SK-N-SH treated with all-trans-retinoic acid at 6 μM for 48 hours (cell line): ENCODE measurements at regions not wholly inside any gene's neighbourhood (a gene's known extent, or its start where the extent isn't known, plus 50 kb on each side); places are given as distances from the start of the nearest gene placed in this dataset.

Experiments used
- ATAC-seq: fragments of 200-7000 bp; cut with Tn5 transposase; 3 replicates; pipeline ENCODE4 v1.9.1; 2020; ENCODE audit warnings: mild to moderate bottlenecking, moderate library complexity
- ARNTL ChIP-seq: fragments of 450-650 bp; formaldehyde crosslinking; IDR thresholded peaks from 2 replicates; pipeline ENCODE4 v1.5.0; 2020; ENCODE audit warnings: low read depth, mild to moderate bottlenecking, moderate library complexity, borderline replicate concordance
- BACH2 ChIP-seq: fragments of 250-450 bp; sonication (Bioruptor Pico); IDR thresholded peaks from 2 replicates; pipeline ENCODE4 v1.9.0; 2021; ENCODE audit warnings: mild to moderate bottlenecking, borderline replicate concordance
- ESRRG ChIP-seq: fragments of 250-450 bp; sonication (Bioruptor Pico); IDR thresholded peaks from 2 replicates; pipeline ENCODE4 v1.6.1; 2021; ENCODE audit warnings: mild to moderate bottlenecking
- GLIS3 ChIP-seq: fragments of 250-450 bp; sonication (Bioruptor Pico); IDR thresholded peaks from 2 replicates; pipeline ENCODE4 v1.5.0; 2020; ENCODE audit warnings: mild to moderate bottlenecking, moderate library complexity
- ISL1 ChIP-seq: fragments of 250-450 bp; sonication (Bioruptor Pico); IDR thresholded peaks from 2 replicates; pipeline ENCODE4 v2.1.2; 2022; ENCODE audit warnings: mild to moderate bottlenecking, moderate library complexity
- OSR1 ChIP-seq: fragments of 250-450 bp; sonication (Bioruptor Pico); IDR thresholded peaks from 2 replicates; pipeline ENCODE4 v1.8.0; 2022; ENCODE audit warnings: moderate library complexity, mild to moderate bottlenecking, inconsistent platforms
- PPARA ChIP-seq: fragments of 250-450 bp; sonication (Bioruptor Pico); IDR thresholded peaks from 2 replicates; pipeline ENCODE4 v1.5.0; 2020; ENCODE audit warnings: mild to moderate bottlenecking, borderline replicate concordance
- RARB ChIP-seq: fragments of 250-450 bp; sonication (Bioruptor Pico); IDR thresholded peaks from 2 replicates; pipeline ENCODE4 v1.8.0; 2021; ENCODE audit warnings: mild to moderate bottlenecking, moderate library complexity
- SNAI2 ChIP-seq: fragments of 250-450 bp; sonication (Bioruptor Pico); IDR thresholded peaks from 2 replicates; pipeline ENCODE4 v1.5.0; 2020; ENCODE audit warnings: mild to moderate bottlenecking, moderate library complexity
- TCF4 ChIP-seq: fragments of 250-450 bp; sonication (Bioruptor Pico); IDR thresholded peaks from 2 replicates; pipeline ENCODE4 v1.8.0; 2021; ENCODE audit warnings: mild to moderate bottlenecking, moderate library complexity, borderline replicate concordance
- TOX ChIP-seq: fragments of 250-450 bp; sonication (Bioruptor Pico); IDR thresholded peaks from 2 replicates; pipeline ENCODE4 v1.8.0; 2021; ENCODE audit warnings: mild to moderate bottlenecking, moderate library complexity, borderline replicate concordance
- TSHZ2 ChIP-seq: fragments of 250-450 bp; sonication (Bioruptor Pico); IDR thresholded peaks from 2 replicates; pipeline ENCODE4 v1.5.0; 2020; ENCODE audit warnings: mild to moderate bottlenecking, moderate library complexity
- ZFP3 ChIP-seq: fragments of 250-450 bp; sonication (Bioruptor Pico); IDR thresholded peaks from 2 replicates; pipeline ENCODE4 v1.5.0; 2020; ENCODE audit warnings: mild to moderate bottlenecking, moderate library complexity
- ZFP30 ChIP-seq: fragments of 450-650 bp; formaldehyde crosslinking; IDR thresholded peaks from 2 replicates; pipeline ENCODE4 v1.5.0; 2022; ENCODE audit warnings: mild to moderate bottlenecking, moderate library complexity
- ZNF565 ChIP-seq: fragments of 450-650 bp; formaldehyde crosslinking; conservative IDR thresholded peaks from 2 replicates; pipeline ENCODE4 v1.5.0; 2020; ENCODE audit warnings: low read depth, mild to moderate bottlenecking, moderate library complexity
- ZNF70 ChIP-seq: fragments of 450-650 bp; formaldehyde crosslinking; IDR thresholded peaks from 2 replicates; pipeline ENCODE4 v1.5.0; 2020; ENCODE audit warnings: mild to moderate bottlenecking, moderate library complexity
- ZNF8 ChIP-seq: fragments of 450-650 bp; formaldehyde crosslinking; IDR thresholded peaks from 2 replicates; pipeline ENCODE4 v1.5.0; 2020; ENCODE audit warnings: mild to moderate bottlenecking, moderate library complexity
- TF ChIP-seq, protein P1 (sequence below): fragments of 250-450 bp; sonication (Bioruptor Pico); IDR thresholded peaks from 2 replicates; pipeline ENCODE4 v1.8.0; 2020; ENCODE audit warnings: mild to moderate bottlenecking, moderate library complexity, borderline replicate concordance
- TF ChIP-seq, protein P2 (sequence below): fragments of 250-450 bp; sonication (Bioruptor Pico); IDR thresholded peaks from 2 replicates; pipeline ENCODE4 v1.5.1; 2021; ENCODE audit warnings: mild to moderate bottlenecking, moderate library complexity
- TF ChIP-seq, protein P3 (sequence below): fragments of 250-450 bp; sonication (Bioruptor Pico); IDR thresholded peaks from 2 replicates; pipeline ENCODE4 v1.5.1; 2020; ENCODE audit warnings: low read depth, mild to moderate bottlenecking, moderate library complexity
- TF ChIP-seq, protein P4 (sequence below): fragments of 250-450 bp; sonication (Bioruptor Pico); IDR thresholded peaks from 2 replicates; pipeline ENCODE4 v1.8.0; 2021; ENCODE audit warnings: low read depth, mild to moderate bottlenecking, moderate library complexity, borderline replicate concordance

DNA sequence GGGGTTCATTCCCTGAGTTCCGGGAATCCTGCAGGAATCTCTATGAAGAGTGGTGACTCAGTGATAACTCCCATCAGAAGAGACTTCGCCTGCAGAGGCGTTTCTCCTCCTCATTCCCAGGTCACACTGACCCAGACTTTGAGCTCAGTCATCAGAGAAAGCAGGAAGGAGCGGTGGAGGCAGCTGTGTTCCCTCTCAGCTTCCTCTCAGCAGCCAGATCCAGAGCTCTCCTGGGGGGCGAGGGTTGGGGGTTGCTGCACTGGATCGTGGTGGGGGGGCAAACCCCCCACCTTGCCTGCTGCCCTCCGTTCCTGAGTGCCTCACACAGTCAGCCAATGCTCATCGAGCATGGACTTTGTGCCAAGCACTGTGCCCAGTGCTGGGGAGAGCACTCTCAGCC, 271.2 kb downstream of the CBLN1 start:
- no peak for TF ChIP-seq ZFP3 (CRISPR knock-in tag)
- no peak for TF ChIP-seq GLIS3
- no peak for TF ChIP-seq OSR1 (CRISPR knock-in tag)
- TF ChIP-seq, protein P1, sequence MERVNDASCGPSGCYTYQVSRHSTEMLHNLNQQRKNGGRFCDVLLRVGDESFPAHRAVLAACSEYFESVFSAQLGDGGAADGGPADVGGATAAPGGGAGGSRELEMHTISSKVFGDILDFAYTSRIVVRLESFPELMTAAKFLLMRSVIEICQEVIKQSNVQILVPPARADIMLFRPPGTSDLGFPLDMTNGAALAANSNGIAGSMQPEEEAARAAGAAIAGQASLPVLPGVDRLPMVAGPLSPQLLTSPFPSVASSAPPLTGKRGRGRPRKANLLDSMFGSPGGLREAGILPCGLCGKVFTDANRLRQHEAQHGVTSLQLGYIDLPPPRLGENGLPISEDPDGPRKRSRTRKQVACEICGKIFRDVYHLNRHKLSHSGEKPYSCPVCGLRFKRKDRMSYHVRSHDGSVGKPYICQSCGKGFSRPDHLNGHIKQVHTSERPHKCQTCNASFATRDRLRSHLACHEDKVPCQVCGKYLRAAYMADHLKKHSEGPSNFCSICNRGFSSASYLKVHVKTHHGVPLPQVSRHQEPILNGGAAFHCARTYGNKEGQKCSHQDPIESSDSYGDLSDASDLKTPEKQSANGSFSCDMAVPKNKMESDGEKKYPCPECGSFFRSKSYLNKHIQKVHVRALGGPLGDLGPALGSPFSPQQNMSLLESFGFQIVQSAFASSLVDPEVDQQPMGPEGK (CRISPR knock-in tag) = no peak
- TF ChIP-seq ARNTL = no peak
- TF ChIP-seq ISL1 (CRISPR knock-in tag) = no peak
- TF ChIP-seq, protein P2, sequence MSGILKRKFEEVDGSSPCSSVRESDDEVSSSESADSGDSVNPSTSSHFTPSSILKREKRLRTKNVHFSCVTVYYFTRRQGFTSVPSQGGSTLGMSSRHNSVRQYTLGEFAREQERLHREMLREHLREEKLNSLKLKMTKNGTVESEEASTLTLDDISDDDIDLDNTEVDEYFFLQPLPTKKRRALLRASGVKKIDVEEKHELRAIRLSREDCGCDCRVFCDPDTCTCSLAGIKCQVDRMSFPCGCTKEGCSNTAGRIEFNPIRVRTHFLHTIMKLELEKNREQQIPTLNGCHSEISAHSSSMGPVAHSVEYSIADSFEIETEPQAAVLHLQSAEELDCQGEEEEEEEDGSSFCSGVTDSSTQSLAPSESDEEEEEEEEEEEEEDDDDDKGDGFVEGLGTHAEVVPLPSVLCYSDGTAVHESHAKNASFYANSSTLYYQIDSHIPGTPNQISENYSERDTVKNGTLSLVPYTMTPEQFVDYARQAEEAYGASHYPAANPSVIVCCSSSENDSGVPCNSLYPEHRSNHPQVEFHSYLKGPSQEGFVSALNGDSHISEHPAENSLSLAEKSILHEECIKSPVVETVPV (CRISPR knock-in tag) = no peak
- no peak for TF ChIP-seq BACH2
- no peak for TF ChIP-seq ZNF8 (CRISPR knock-in tag)
- no peak for TF ChIP-seq TOX (CRISPR knock-in tag)
- TF ChIP-seq, protein P3, sequence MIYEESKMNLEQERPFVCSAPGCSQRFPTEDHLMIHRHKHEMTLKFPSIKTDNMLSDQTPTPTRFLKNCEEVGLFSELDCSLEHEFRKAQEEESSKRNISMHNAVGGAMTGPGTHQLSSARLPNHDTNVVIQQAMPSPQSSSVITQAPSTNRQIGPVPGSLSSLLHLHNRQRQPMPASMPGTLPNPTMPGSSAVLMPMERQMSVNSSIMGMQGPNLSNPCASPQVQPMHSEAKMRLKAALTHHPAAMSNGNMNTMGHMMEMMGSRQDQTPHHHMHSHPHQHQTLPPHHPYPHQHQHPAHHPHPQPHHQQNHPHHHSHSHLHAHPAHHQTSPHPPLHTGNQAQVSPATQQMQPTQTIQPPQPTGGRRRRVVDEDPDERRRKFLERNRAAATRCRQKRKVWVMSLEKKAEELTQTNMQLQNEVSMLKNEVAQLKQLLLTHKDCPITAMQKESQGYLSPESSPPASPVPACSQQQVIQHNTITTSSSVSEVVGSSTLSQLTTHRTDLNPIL (CRISPR knock-in tag) = no peak
- no peak for TF ChIP-seq ESRRG
- TF ChIP-seq SNAI2 = no peak
- TF ChIP-seq, protein P4, sequence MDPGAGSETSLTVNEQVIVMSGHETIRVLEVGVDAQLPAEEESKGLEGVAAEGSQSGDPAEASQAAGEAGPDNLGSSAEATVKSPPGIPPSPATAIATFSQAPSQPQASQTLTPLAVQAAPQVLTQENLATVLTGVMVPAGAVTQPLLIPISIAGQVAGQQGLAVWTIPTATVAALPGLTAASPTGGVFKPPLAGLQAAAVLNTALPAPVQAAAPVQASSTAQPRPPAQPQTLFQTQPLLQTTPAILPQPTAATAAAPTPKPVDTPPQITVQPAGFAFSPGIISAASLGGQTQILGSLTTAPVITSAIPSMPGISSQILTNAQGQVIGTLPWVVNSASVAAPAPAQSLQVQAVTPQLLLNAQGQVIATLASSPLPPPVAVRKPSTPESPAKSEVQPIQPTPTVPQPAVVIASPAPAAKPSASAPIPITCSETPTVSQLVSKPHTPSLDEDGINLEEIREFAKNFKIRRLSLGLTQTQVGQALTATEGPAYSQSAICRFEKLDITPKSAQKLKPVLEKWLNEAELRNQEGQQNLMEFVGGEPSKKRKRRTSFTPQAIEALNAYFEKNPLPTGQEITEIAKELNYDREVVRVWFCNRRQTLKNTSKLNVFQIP (CRISPR knock-in tag) = no peak
- no peak for TF ChIP-seq ZNF565 (CRISPR knock-in tag)
- TF ChIP-seq PPARA = no peak
- no peak for TF ChIP-seq ZNF70 (CRISPR knock-in tag)
- TF ChIP-seq RARB (CRISPR knock-in tag) = no peak
- no peak for ATAC-seq

GRCh38 chr16:49009204-49009603, 272.4 kb downstream of the CBLN1 start:
- TF ChIP-seq, protein P3 (CRISPR knock-in tag) = no peak
- no peak for ATAC-seq

DNA sequence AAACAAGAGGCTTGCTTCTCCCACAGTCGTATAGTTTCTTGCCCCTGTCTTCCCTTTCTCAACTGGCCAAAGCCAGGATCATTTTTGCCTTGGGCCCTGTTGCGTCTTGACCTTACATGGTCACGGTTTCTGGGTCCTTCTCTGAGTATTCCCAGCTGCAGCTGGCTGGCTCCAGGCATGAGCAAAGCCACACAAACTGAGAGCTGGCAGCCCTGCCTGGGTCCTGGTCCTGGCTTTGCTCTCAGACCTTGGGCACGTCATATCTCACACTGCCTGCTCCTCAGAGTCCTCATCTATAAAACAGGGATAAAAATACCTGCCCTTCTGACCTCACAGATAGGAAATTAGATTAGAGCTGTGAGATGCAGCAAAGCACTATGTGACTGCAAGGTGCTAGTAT, 277.6 kb downstream of the CBLN1 start:
- no peak for TF ChIP-seq TSHZ2 (CRISPR knock-in tag)
- TF ChIP-seq, protein P4 (CRISPR knock-in tag) = no peak
- TF ChIP-seq TOX (CRISPR knock-in tag) = no peak
- TF ChIP-seq ZFP3 (CRISPR knock-in tag) = no peak
- no peak for TF ChIP-seq ESRRG
- no peak for TF ChIP-seq PPARA
- TF ChIP-seq SNAI2 = no peak
- TF ChIP-seq TCF4 = no peak
- TF ChIP-seq ZNF8 (CRISPR knock-in tag) = no peak
- TF ChIP-seq GLIS3 = no peak
- TF ChIP-seq ARNTL = no peak
- TF ChIP-seq ISL1 (CRISPR knock-in tag) = no peak
- TF ChIP-seq, protein P2 (CRISPR knock-in tag) = no peak
- TF ChIP-seq RARB (CRISPR knock-in tag) = no peak
- no peak for TF ChIP-seq ZFP30 (CRISPR knock-in tag)
- TF ChIP-seq, protein P3 (CRISPR knock-in tag) = no peak
- no peak for ATAC-seq
